KMS-11 (cell line): ENCODE measurements at regions not wholly inside any gene's neighbourhood (a gene's known extent, or its start where the extent isn't known, plus 50 kb on each side); places are given as distances from the start of the nearest gene placed in this dataset.

ENCODE experiments used
- H2AFZ ChIP-seq: fragments of 200-600 bp; sonication (generic); 2 replicates; pipeline ENCODE4 v1.6.1; 2016; ENCODE audit warnings: antibody characterized with exemption, mixed run types, low read depth
- H3K27ac ChIP-seq: fragments of 200-600 bp; sonication (generic); 2 replicates; pipeline ENCODE4 v1.6.1; 2016; ENCODE audit warnings: mild to moderate bottlenecking, mixed run types
- H3K27me3 ChIP-seq: fragments of 200-600 bp; sonication (generic); 2 replicates; pipeline ENCODE4 v1.6.1; 2017; ENCODE audit warnings: mild to moderate bottlenecking, low read depth, mixed run types, moderate library complexity; ENCODE audit not compliant: insufficient read depth
- H3K36me3 ChIP-seq: fragments of 200-600 bp; sonication (generic); 2 replicates; pipeline ENCODE4 v1.6.1; 2017; ENCODE audit warnings: mild to moderate bottlenecking, mixed run types; ENCODE audit not compliant: insufficient read depth
- H3K4me1 ChIP-seq: fragments of 200-600 bp; sonication (generic); 2 replicates; pipeline ENCODE4 v1.6.1; 2016; ENCODE audit warnings: mild to moderate bottlenecking, low read depth, mixed run types; ENCODE audit not compliant: poor library complexity, severe bottlenecking
- H3K4me2 ChIP-seq: fragments of 200-600 bp; sonication (generic); 2 replicates; pipeline ENCODE4 v1.7.0; 2016; ENCODE audit warnings: mild to moderate bottlenecking, mixed run types
- H3K4me3 ChIP-seq: fragments of 200-600 bp; sonication (generic); IDR thresholded peaks from 2 replicates; pipeline ENCODE4 v1.6.1; 2017; ENCODE audit warnings: low read depth, low read length, mixed read lengths; ENCODE audit not compliant: insufficient read depth
- H3K79me2 ChIP-seq: fragments of 200-600 bp; sonication (generic); 2 replicates; pipeline ENCODE4 v1.6.1; 2016; ENCODE audit warnings: low read depth, mixed run types; ENCODE audit not compliant: insufficient read depth
- H3K9ac ChIP-seq: fragments of 200-600 bp; sonication (generic); 2 replicates; pipeline ENCODE4 v1.6.1; 2016; ENCODE audit warnings: mild to moderate bottlenecking, mixed run types
- H4K20me1 ChIP-seq: fragments of 200-600 bp; sonication (generic); 2 replicates; pipeline ENCODE4 v1.6.1; 2016; ENCODE audit warnings: mild to moderate bottlenecking, mixed run types; ENCODE audit not compliant: insufficient read depth
- TF ChIP-seq, protein P1 (sequence below): fragments of 200-600 bp; sonication (generic); conservative IDR thresholded peaks from 2 replicates; pipeline ENCODE4 v1.6.1; 2017; ENCODE audit warnings: low read depth, mild to moderate bottlenecking, antibody characterized with exemption, low read length, moderate library complexity, mixed read lengths

DNA sequence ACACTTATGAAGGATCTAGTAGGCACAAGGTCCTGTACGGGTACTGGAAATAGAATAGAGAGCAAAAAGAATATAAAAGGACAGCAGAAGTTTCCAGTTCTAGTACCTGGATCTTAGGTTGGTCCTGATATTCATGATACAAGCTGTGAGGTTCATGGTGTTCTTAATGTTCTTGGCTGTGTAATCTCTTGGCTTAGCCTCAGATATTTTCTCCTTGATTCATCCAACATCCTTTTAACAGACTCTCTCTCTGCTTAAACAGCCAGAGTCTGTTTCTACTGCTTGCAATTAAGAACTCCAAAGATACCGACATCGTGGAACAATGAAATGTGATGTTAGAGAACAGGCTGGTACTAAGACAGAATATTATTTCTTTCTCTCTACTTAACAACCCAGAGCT lies 49.9 kb downstream of the CNTN3 start:
- H3K27ac ChIP-seq: no peak overlapping the region
- TF ChIP-seq, protein P1, sequence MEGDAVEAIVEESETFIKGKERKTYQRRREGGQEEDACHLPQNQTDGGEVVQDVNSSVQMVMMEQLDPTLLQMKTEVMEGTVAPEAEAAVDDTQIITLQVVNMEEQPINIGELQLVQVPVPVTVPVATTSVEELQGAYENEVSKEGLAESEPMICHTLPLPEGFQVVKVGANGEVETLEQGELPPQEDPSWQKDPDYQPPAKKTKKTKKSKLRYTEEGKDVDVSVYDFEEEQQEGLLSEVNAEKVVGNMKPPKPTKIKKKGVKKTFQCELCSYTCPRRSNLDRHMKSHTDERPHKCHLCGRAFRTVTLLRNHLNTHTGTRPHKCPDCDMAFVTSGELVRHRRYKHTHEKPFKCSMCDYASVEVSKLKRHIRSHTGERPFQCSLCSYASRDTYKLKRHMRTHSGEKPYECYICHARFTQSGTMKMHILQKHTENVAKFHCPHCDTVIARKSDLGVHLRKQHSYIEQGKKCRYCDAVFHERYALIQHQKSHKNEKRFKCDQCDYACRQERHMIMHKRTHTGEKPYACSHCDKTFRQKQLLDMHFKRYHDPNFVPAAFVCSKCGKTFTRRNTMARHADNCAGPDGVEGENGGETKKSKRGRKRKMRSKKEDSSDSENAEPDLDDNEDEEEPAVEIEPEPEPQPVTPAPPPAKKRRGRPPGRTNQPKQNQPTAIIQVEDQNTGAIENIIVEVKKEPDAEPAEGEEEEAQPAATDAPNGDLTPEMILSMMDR: no peak
- H3K4me1 ChIP-seq: no peaks in the 10 kb centered on the region
- H3K9ac ChIP-seq: no peak overlapping the region
- H2AFZ ChIP-seq: no peak overlapping the region
- no peak overlapping the region for H3K4me3 ChIP-seq
- no peak overlapping the region for H3K4me2 ChIP-seq
- H4K20me1 ChIP-seq: no peaks in the 10 kb centered on the region
- no peaks in the 10 kb centered on the region for H3K36me3 ChIP-seq
- H3K79me2 ChIP-seq: no peaks in the 10 kb centered on the region
- H3K27me3 ChIP-seq: no peaks in the 10 kb centered on the region

DNA sequence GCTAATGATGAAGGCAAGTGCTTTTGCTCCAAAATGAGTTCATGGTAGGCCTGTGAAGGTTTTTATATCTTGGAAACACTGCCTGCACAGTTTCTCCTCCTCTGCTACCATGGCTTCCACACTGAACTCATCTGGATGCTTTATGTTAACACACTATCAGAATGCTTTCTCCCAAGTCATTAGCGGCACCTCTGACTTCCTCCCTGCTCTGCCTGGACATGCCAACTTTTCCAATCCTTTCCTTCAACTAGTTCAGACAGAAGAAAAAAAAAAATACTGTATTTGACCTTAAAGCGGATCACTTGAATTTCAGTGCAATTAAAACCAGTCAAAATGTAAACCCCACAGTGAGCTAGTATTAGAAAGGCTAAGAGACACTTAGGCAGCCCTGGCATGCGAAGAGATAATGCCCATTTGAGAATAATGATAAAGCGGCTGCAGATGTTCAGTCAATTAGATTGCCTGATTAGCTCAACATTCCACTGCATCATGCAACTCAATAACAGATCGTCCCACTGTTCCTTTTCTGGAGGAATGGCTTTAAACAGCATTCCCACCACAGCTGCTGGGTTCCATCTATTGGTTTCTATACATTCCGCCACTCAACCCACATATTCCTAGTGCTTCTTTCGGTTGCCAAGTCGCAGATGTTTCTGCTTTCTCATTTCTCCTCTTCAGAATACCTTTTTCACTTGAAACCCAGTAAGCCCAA lies 51.7 kb downstream of the CNTN3 start:
- Histone ChIP-seq H3K4me3 (no peak overlapping the region), H3K4me2 (no peak overlapping the region), H4K20me1 (no peaks in the 10 kb centered on the region), H3K79me2 (no peaks in the 10 kb centered on the region), H3K9ac (no peak overlapping the region), H3K36me3 (no peaks in the 10 kb centered on the region), H2AFZ (no peak overlapping the region), H3K4me1 (no peaks in the 10 kb centered on the region), H3K27ac (no peak overlapping the region), H3K27me3 (no peaks in the 10 kb centered on the region)
- TF ChIP-seq, protein P1: no peak

DNA sequence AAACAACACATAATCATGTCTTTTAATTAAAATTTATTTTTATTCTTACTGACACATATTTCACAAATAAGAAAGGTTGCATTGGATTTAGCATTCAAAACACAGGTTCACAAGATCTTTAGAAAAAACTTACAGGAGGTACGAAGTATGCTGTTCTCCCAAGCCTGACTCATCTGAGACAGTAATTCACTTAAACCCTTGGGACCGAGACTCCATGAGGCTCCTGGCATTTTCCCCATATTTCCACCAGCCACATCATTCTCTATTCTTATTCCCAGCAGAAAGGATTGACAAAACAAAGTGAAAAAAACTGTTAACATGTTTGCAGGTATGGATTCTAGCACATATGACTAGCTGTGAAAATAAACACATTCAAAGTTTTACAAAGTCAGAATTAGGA lies 52.6 kb downstream of the CNTN3 start:
- Histone ChIP-seq H3K9ac (no peak overlapping the region), H3K4me3 (no peak overlapping the region), H3K27me3 (no peaks in the 10 kb centered on the region), H3K79me2 (no peaks in the 10 kb centered on the region), H3K27ac (no peak overlapping the region), H3K36me3 (no peaks in the 10 kb centered on the region), H3K4me1 (no peaks in the 10 kb centered on the region), H2AFZ (no peak overlapping the region), H3K4me2 (no peak overlapping the region), H4K20me1 (no peaks in the 10 kb centered on the region)
- TF ChIP-seq, protein P1: no peak

DNA sequence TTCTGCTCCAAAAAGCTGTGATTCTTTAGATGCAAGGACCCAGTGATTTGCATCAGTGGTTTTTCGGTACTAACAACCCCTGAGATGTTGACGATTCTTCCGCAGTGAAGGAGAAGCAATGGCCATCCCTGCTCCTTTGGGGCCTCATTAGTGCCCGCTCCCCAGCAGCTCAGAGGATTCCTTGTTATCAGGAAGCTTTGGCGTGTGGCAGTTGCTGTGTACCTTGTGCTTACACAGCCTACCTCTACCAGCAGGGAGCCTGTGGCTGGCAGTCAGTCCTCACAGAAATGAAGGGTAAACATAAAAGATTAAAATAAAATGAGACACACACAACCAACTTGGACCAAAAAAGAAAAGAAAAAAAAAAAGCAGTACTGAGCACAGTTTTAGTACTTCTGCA lies 55.2 kb downstream of the CNTN3 start:
- Histone ChIP-seq H3K79me2 (no peaks in the 10 kb centered on the region), H3K9ac (no peak overlapping the region), H3K4me2 (no peak overlapping the region), H2AFZ (no peak overlapping the region), H3K4me3 (no peak overlapping the region), H3K36me3 (no peaks in the 10 kb centered on the region), H3K27ac (no peak overlapping the region), H4K20me1 (no peaks in the 10 kb centered on the region), H3K27me3 (no peaks in the 10 kb centered on the region), H3K4me1 (no peaks in the 10 kb centered on the region)
- TF ChIP-seq, protein P1: no peak
